Activated naive CD4-positive, alpha-beta T cell treated with anti-CD3 and anti-CD28 coated beads for 36 hours (primary cell): ENCODE measurements at regions not wholly inside any gene's neighbourhood (a gene's known extent, or its start where the extent isn't known, plus 50 kb on each side); places are given as distances from the start of the nearest gene placed in this dataset.

Experiments
- CTCF ChIA-PET: fragments of 350-600 bp; sonication (Branson Sonifier 250); formaldehyde crosslinking; loops from one replicate; lab custom pipeline; 2021; ENCODE audit warnings: antibody characterized with exemption; lab: Charles Lee
- DNase-seq: peaks from one replicate; pipeline ENCODE4 v3.0.0-alpha.2; 2020
- H3K27ac Mint-ChIP-seq: one replicate; pipeline ENCODE4 v1.8.0; 2021; ENCODE audit warnings: mild to moderate bottlenecking, mixed read lengths
- H3K27me3 Mint-ChIP-seq: one replicate; pipeline ENCODE4 v1.8.0; 2021; ENCODE audit warnings: low read depth, mixed read lengths
- H3K36me3 Mint-ChIP-seq: one replicate; pipeline ENCODE4 v1.8.0; 2021; ENCODE audit warnings: low read depth, mixed read lengths
- H3K4me1 Mint-ChIP-seq: one replicate; pipeline ENCODE4 v1.8.0; 2021; ENCODE audit warnings: low read depth, mixed read lengths
- H3K4me3 Mint-ChIP-seq: one replicate; pipeline ENCODE4 v1.8.0; 2021; ENCODE audit warnings: mild to moderate bottlenecking, moderate library complexity, mixed read lengths
- H3K9me3 Mint-ChIP-seq: one replicate; pipeline ENCODE4 v1.8.0; 2021; ENCODE audit warnings: mixed read lengths
- intact Hi-C: fragments of 100-400 bp; cut with micrococcal nuclease; formaldehyde crosslinking; loops from one replicate; pipeline ENCODE4 v1.15.1; 2023

DNA sequence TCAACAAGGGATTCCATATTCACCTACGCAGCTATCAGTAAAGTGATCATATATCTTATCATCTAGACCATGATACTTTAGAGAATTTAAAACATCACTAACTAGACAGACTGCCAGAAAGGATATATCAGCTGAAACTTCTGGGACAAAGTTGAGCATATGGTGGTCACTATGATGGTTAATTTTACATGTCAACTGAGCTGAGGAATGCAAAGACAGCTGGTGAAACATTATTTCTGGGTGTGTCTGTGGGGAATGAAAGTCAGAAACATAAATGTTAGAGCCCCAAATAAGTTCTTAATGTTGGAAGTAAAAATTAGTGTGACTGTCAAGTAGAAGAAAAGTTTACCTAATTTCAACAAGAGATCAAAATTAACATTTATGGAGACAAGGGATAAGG is 440.0 kb upstream of the IRAK1BP1 start:
- peaks cover 6% of the 10 kb centered on the region for H3K9me3 Mint-ChIP-seq
- no peak overlapping the region for H3K27ac Mint-ChIP-seq
- H3K4me3 Mint-ChIP-seq = no peak overlapping the region
- CTCF ChIA-PET = no interaction called here
- intact Hi-C loops = no loop called here
- no peaks in the 10 kb centered on the region for H3K27me3 Mint-ChIP-seq
- H3K36me3 Mint-ChIP-seq = no peaks in the 10 kb centered on the region
- no peaks in the 10 kb centered on the region for H3K4me1 Mint-ChIP-seq
- no peak for DNase-seq

DNA sequence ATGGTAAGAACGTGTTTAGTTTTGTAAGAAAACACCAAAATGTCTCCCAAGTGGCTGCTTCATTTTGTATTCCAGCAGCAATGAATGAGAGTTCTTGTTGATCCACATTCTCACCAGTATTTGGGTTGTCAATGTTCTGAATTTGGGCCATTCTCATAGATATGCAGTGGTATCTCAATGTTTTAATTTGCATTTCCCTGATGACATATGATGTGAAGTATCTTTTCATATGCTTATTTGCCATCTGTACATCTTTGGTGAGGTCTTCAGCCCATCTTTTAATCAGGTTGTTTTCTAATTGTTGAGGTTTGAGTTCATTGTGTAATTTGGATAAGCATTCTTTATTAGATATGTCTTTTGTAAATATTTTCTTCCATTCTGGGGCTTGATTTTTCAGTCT is 436.8 kb upstream of the IRAK1BP1 start:
- Mint-ChIP-seq H3K27me3 (no peaks in the 10 kb centered on the region), H3K9me3 (peaks cover 2% of the 10 kb centered on the region), H3K4me3 (no peak overlapping the region), H3K4me1 (no peaks in the 10 kb centered on the region), H3K27ac (no peak overlapping the region), H3K36me3 (no peaks in the 10 kb centered on the region)
- DNase-seq = no peak
- CTCF ChIA-PET = no interaction called here
- intact Hi-C loops = no loop called here

DNA sequence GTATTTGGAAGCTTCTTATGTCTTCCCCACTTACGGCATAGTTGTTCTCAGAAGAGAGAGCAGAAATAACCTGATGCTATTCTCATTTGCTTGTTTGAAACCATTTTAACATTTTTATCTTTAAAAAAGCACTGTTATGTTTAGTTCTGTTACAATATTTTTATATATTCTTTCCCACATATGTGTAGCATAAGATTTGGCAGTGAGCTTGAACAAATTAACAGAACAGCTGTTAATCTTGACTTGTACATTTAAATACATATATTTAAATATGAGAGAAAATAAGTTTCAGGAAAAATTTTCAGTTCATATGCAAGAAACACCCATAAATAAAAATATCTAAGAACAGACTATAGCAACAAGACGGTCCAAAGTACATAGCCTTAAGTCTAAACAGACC is 431.7 kb upstream of the IRAK1BP1 start:
- Mint-ChIP-seq H3K4me1 (no peaks in the 10 kb centered on the region), H3K9me3 (no peaks in the 10 kb centered on the region), H3K36me3 (no peaks in the 10 kb centered on the region), H3K27ac (no peak overlapping the region), H3K4me3 (no peak overlapping the region), H3K27me3 (no peaks in the 10 kb centered on the region)
- DNase-seq = no peak
- CTCF ChIA-PET = interaction anchor here (0.6 to 1.1 kb wide), 2 partner anchors 13 to 661 kb away, joined by 3 read pairs; no protein-coding TSS in a partner anchor
- intact Hi-C loops = no loop called here

DNA sequence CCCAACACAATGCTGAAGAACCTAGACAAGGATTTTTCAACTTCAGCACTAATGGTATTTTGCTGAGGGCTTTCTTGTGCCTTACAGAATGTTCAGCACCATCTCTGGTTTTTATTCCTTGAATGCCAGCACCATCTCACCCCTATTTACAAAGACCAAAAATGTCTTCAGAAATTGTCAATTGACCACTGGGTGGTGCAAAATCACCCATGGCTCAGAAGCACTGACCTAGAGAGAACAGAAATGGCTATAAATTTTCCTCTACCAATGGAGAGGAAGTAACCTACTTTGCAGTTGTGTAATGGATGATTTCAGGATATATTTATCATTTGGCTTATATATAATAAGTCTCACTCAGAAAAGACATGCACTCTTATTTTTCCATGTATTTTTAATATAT is 431.0 kb upstream of the IRAK1BP1 start:
- Mint-ChIP-seq H3K36me3 (no peaks in the 10 kb centered on the region), H3K4me3 (no peak overlapping the region), H3K9me3 (no peaks in the 10 kb centered on the region), H3K27me3 (no peaks in the 10 kb centered on the region), H3K27ac (no peak overlapping the region), H3K4me1 (no peaks in the 10 kb centered on the region)
- CTCF ChIA-PET = interaction anchor here (0.6 kb wide), 1 partner anchor 30 kb away, joined by 3 read pairs; no protein-coding TSS in a partner anchor
- intact Hi-C loops = no loop called here
- DNase-seq = no peak

DNA sequence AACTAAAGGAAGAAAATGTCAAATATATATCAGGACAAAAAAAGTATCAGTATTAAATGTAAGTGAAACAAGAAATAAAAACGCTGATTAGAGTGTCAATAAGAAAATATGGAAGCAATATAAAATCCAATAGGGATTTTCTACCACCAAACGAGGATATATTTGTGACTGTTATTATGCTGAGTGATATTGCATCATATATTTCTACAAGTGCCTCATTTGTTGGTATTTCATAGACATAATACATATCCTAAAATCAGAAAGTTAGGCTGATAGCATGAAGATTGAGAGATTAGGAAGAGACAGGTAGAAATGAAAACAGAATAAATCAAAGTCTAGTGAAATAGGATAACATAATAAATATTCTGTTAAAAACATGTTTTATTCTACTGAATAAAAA is 429.2 kb upstream of the IRAK1BP1 start:
- intact Hi-C loops = no loop called here
- CTCF ChIA-PET = interaction anchor here (0.7 kb wide), 1 partner anchor 370 kb away, joined by 3 read pairs; no protein-coding TSS in a partner anchor
- Mint-ChIP-seq H3K36me3 (no peaks in the 10 kb centered on the region), H3K4me3 (no peak overlapping the region), H3K9me3 (peaks cover 2% of the 10 kb centered on the region), H3K4me1 (no peaks in the 10 kb centered on the region), H3K27me3 (no peaks in the 10 kb centered on the region), H3K27ac (no peak overlapping the region)
- DNase-seq = no peak

DNA sequence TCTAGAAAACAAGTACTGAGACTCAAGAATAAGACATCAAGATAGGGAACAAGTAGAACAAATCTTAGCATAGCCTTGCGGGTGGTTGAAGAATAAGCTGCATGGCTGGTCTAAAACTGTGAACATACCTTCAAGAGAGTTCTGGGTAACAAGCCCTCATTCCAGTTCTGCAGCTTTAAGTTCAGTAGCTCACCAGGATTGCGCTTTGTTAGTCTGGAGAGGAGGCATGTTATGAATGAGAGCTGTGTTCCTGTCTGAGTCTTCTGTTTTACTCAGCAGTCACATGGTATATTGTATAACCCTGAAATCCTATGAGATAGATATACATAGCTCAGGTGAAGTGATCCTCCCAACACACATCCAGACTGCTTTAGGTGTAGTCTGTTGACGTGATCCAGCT is 406.6 kb upstream of the IRAK1BP1 start:
- Mint-ChIP-seq H3K36me3 (no peaks in the 10 kb centered on the region), H3K9me3 (peaks cover 6% of the 10 kb centered on the region), H3K4me3 (no peak overlapping the region), H3K27me3 (no peaks in the 10 kb centered on the region), H3K4me1 (no peaks in the 10 kb centered on the region), H3K27ac (no peak overlapping the region)
- DNase-seq = no peak
- intact Hi-C loops = no loop called here
- CTCF ChIA-PET = no interaction called here

DNA sequence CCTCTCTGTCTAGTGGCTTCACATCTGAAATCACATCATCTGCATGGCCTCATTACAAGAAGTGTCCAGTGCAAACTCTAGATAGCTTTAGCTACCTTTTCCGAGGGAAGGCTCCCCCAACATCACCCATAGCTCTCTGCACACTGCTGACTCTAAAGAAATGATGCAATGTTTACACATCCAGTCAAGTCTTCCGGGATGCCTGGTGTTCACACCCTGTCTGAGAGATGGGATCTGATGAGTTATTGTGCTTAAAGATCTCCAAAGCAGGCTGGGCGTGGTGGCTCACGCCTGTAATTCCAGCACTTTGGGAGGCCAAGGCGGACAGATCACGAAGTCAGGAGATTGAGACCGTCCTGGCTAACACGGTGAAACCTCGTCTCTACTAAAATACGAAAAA is 404.6 kb upstream of the IRAK1BP1 start:
- CTCF ChIA-PET = no interaction called here

DNA sequence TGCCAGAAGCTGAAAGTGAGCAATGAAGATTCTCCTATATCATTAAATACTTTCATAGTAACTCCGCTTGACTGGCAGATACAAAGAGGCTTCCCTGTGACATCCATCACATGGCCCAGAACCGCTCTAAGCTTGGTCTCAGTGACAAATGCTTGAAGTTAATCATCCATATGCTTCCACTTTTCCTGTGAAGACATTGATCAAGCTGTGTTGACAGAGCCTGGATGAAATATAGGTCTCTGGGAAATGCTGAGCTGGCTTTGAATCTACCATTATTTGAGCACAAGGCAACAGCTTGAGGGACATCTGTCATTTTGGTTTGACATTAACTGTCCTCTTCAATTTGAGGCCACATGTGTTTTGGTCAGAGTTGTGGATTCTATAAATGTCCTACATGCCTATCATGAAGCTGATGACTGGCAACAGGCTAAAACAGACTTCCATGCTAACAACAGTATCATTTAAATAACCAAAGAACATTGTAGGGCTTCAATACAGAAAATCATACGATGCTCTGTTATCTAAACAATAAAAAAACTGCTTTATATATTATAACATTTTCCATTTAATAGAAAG is 402.2 kb upstream of the IRAK1BP1 start:
- H3K27me3 Mint-ChIP-seq = no peaks in the 10 kb centered on the region
- H3K27ac Mint-ChIP-seq = no peak overlapping the region
- H3K4me3 Mint-ChIP-seq = no peak overlapping the region
- intact Hi-C loops = no loop called here
- H3K9me3 Mint-ChIP-seq = peaks cover 2% of the 10 kb centered on the region
- H3K4me1 Mint-ChIP-seq = no peaks in the 10 kb centered on the region
- DNase-seq = no peak
- CTCF ChIA-PET = no interaction called here
- H3K36me3 Mint-ChIP-seq = no peaks in the 10 kb centered on the region

More for the DNA sequence above, 404.6 kb upstream of the IRAK1BP1 start:
- Mint-ChIP-seq H3K27me3 (no peaks in the 10 kb centered on the region), H3K27ac (no peak overlapping the region), H3K9me3 (peaks cover 5% of the 10 kb centered on the region), H3K4me3 (no peak overlapping the region), H3K4me1 (no peaks in the 10 kb centered on the region), H3K36me3 (no peaks in the 10 kb centered on the region)
- intact Hi-C loops = no loop called here
- no peak for DNase-seq

DNA sequence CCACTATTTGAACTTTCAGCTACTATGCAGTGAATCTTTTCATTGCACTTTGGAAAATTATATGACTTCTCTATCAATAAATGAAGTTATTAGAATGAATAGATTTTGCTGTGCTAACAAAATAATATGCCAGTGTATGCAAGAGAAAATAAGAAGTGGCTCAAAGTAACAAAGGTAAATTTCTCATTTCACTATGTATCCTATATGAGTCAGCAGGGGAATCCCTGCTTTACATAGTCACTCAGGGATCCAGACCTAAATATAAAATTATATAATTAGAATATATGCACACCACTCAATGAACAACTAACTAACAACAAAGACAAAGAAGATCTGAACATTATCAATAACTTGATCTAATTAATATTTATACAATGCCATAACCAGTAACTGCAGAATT is 390.8 kb upstream of the IRAK1BP1 start:
- no peak overlapping the region for H3K27ac Mint-ChIP-seq
- no peaks in the 10 kb centered on the region for H3K27me3 Mint-ChIP-seq
- intact Hi-C loops = no loop called here
- H3K36me3 Mint-ChIP-seq = no peaks in the 10 kb centered on the region
- DNase-seq = no peak
- no peak overlapping the region for H3K4me3 Mint-ChIP-seq
- CTCF ChIA-PET = interaction anchor here (0.7 kb wide), 1 partner anchor 302 kb away, joined by 5 read pairs; no protein-coding TSS in a partner anchor
- peaks cover 1% of the 10 kb centered on the region for H3K9me3 Mint-ChIP-seq
- H3K4me1 Mint-ChIP-seq = no peaks in the 10 kb centered on the region

DNA sequence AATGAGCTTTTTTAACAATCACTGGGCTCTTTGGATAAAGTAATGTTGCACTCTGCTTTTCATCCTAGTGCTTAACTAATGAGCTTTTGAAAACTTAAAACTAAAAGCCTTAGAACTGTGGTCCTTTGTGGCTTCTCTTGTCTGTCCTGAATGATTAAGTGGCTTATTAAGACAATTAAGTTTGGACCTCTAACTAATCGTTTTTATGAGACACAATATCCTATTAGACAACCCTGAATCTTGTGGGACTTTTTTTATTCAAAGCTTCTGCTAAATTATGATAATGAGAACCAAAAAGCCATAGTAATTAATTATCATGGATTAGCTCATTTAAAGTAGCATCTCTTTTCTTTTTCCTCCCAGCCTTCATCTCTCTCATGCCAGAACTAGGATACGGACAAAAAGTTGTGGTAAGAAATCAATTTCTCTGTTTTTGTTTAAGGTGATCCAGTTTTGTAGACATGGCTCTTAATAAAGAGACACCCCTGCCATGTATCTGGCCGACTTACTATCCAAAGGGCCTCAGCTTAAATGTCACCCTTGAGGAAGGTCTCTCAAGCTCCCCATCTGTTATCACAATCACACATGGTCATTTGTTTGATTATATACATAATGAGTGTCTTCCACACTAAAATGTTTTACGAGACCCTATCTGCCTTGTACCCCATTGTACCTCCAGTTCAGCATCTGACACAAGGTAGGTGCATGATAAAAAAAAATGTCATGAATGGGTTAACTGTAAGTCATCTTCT is 384.4 kb upstream of the IRAK1BP1 start:
- Mint-ChIP-seq H3K4me3 (no peak overlapping the region), H3K27me3 (no peaks in the 10 kb centered on the region), H3K27ac (no peak overlapping the region), H3K36me3 (no peaks in the 10 kb centered on the region), H3K4me1 (no peaks in the 10 kb centered on the region), H3K9me3 (no peaks in the 10 kb centered on the region)
- intact Hi-C loops = no loop called here
- CTCF ChIA-PET = no interaction called here
- DNase-seq = no peak

DNA sequence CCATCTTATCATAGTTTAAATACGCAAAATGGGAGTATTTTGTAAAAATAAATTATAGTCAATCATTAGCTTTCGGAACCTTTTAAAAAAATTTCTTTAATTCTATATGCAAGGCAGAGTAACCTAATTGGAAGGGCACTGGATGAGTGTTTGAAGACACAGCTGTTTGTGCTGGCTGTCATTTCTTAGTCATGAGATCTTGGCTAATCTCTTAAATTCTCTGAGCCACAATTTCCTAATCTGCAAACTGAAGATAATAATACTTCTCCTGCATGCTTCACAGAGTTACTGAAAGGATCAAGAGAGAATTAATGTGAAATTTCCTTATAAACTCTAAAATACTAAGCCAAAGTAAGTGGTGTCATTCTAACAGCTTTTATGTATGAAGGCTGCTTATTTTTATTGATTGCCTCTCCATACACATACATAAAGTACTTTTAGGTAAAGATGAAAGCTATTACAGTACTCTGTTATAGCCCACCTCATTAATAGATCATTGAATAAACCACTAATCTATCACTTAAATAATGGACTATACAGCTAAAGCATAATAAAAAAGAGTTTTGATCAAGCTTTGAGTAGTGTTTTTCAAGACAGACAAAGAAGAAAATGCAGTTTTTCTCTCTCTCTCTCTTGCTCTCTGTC is 383.7 kb upstream of the IRAK1BP1 start:
- Mint-ChIP-seq H3K36me3 (no peaks in the 10 kb centered on the region), H3K27ac (no peak overlapping the region), H3K4me1 (no peaks in the 10 kb centered on the region), H3K27me3 (no peaks in the 10 kb centered on the region), H3K4me3 (no peak overlapping the region), H3K9me3 (no peaks in the 10 kb centered on the region)
- DNase-seq = no peak
- intact Hi-C loops = no loop called here
- CTCF ChIA-PET = no interaction called here

DNA sequence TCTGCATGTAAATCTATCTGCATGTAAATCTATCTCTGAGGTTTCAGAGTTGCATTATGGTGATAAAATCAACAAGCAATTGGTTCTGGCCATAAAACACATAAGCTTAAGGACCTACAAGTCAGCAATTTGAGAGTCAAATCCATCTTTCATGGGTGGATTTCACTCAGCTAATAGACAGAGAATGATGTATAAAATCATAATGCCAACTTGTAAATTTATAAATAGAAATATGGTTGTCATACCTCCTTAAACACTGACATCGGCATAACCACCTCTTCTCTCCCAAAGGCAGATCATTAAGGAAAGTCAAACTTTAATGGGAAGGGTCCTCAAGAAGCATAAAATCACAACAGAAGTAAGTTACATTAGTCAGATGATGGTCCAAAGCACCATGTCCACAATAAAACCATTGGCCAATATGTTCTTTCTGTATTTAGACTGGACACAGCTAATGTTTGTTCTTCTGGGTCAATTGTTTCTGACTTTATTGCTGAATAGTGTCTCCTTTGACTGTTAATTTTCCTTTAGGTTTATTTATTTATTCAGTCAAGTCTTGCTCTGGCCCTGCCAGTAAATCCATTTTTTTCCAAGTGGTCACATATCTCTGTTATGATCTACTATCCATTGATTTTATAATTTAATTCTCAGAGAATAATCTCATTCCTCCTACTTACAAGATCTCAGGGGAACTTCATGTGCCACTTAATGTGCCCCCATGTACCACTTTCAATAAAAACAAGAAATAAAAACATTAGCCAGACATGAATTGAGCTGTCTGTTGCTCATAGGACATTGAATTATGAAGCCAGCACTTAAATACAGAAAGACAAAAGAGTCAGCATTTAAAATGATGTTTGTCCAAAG is 382.9 kb upstream of the IRAK1BP1 start:
- Mint-ChIP-seq H3K27me3 (no peaks in the 10 kb centered on the region), H3K36me3 (no peaks in the 10 kb centered on the region), H3K27ac (no peak overlapping the region), H3K9me3 (no peaks in the 10 kb centered on the region), H3K4me1 (no peaks in the 10 kb centered on the region), H3K4me3 (no peak overlapping the region)
- no peak for DNase-seq
- intact Hi-C loops = no loop called here
- CTCF ChIA-PET = no interaction called here
